ENCODE measurements at regions not wholly inside any gene's neighbourhood (a gene's known extent, or its start where the extent isn't known, plus 50 kb on each side); places are given as distances from the start of the nearest gene placed in this dataset.

- Mint-ChIP-seq H3K27me3 (ENCODE audit: unreplicated experiment) (peaks cover 100% of the 10 kb centered on the region), H3K4me1 (ENCODE audit: low read depth, unreplicated experiment) (no peaks in the 10 kb centered on the region), H3K4me3 (ENCODE audit: low read depth, unreplicated experiment) (no peak overlapping the region), H3K36me3 (ENCODE audit: insufficient read depth, unreplicated experiment) (peaks cover 5% of the 10 kb centered on the region), H3K27ac (ENCODE audit: unreplicated experiment) (no peak overlapping the region), H3K9me3 (ENCODE audit: low read depth, unreplicated experiment) (no peaks in the 10 kb centered on the region)
- CTCF ChIA-PET: no interaction called here
- no TSS peak for BruUV-seq (replicated peaks)
- no peak for DNase-seq
- TF ChIP-seq CTCF (IDR thresholded peaks at IDR 0.05; ENCODE audit: unreplicated experiment): no peak
- intact Hi-C loops (cut with micrococcal nuclease; ENCODE audit: unreplicated experiment): no loop called here
Observed at GRCh38 chr20:56831795-56832194, 202.7 kb downstream of the TFAP2C start.

- no TSS peak for BruUV-seq (replicated peaks)
- no peak for DNase-seq
- H3K27ac Mint-ChIP-seq (ENCODE audit: unreplicated experiment): no peak overlapping the region
- intact Hi-C loops (cut with micrococcal nuclease; ENCODE audit: unreplicated experiment): no loop called here
- TF ChIP-seq CTCF (IDR thresholded peaks at IDR 0.05; ENCODE audit: unreplicated experiment): no peak
- H3K4me1 Mint-ChIP-seq (ENCODE audit: low read depth, unreplicated experiment): no peaks in the 10 kb centered on the region
- no peaks in the 10 kb centered on the region for H3K9me3 Mint-ChIP-seq (ENCODE audit: low read depth, unreplicated experiment)
- peaks cover 5% of the 10 kb centered on the region for H3K36me3 Mint-ChIP-seq (ENCODE audit: insufficient read depth, unreplicated experiment)
- peaks cover 100% of the 10 kb centered on the region for H3K27me3 Mint-ChIP-seq (ENCODE audit: unreplicated experiment)
- CTCF ChIA-PET: no interaction called here
- H3K4me3 Mint-ChIP-seq (ENCODE audit: low read depth, unreplicated experiment): no peak overlapping the region
Observed at GRCh38 chr20:56833427-56833826, 204.3 kb downstream of the TFAP2C start.

- Mint-ChIP-seq H3K36me3 (ENCODE audit: insufficient read depth, unreplicated experiment) (peaks cover 5% of the 10 kb centered on the region), H3K4me3 (ENCODE audit: low read depth, unreplicated experiment) (no peak overlapping the region), H3K27ac (ENCODE audit: unreplicated experiment) (no peak overlapping the region), H3K27me3 (ENCODE audit: unreplicated experiment) (peaks cover 100% of the 10 kb centered on the region), H3K4me1 (ENCODE audit: low read depth, unreplicated experiment) (no peaks in the 10 kb centered on the region), H3K9me3 (ENCODE audit: low read depth, unreplicated experiment) (peaks cover 2% of the 10 kb centered on the region)
- CTCF ChIA-PET: interaction anchor here (0.6 kb wide), 1 partner anchor 150 kb away, joined by 3 read pairs; no protein-coding TSS in a partner anchor
- no peak for TF ChIP-seq CTCF (IDR thresholded peaks at IDR 0.05; ENCODE audit: unreplicated experiment)
- DNase-seq: no peak
- BruUV-seq (replicated peaks): no TSS peak
- intact Hi-C loops (cut with micrococcal nuclease; ENCODE audit: unreplicated experiment): no loop called here
Observed at GRCh38 chr20:56835829-56836550, 206.9 kb downstream of the TFAP2C start.

GRCh38 chr20:56839222-56839621, 210.1 kb downstream of the TFAP2C start:
- H3K9me3 Mint-ChIP-seq (ENCODE audit: low read depth, unreplicated experiment): peaks cover 2% of the 10 kb centered on the region
- CTCF ChIA-PET: interaction anchor here (1.3 kb wide), 1 partner anchor 11 kb away, joined by 3 read pairs; no protein-coding TSS in a partner anchor
- no peak for DNase-seq
- H3K27me3 Mint-ChIP-seq (ENCODE audit: unreplicated experiment): peaks cover 94% of the 10 kb centered on the region
- no peaks in the 10 kb centered on the region for H3K4me1 Mint-ChIP-seq (ENCODE audit: low read depth, unreplicated experiment)
- intact Hi-C loops (cut with micrococcal nuclease; ENCODE audit: unreplicated experiment): no loop called here
- no peak for TF ChIP-seq CTCF (IDR thresholded peaks at IDR 0.05; ENCODE audit: unreplicated experiment)
- H3K27ac Mint-ChIP-seq (ENCODE audit: unreplicated experiment): no peak overlapping the region
- no peaks in the 10 kb centered on the region for H3K36me3 Mint-ChIP-seq (ENCODE audit: insufficient read depth, unreplicated experiment)
- H3K4me3 Mint-ChIP-seq (ENCODE audit: low read depth, unreplicated experiment): no peak overlapping the region
- BruUV-seq (replicated peaks): no TSS peak
